ENCODE measurements at regions not wholly inside any gene's neighbourhood (a gene's known extent, or its start where the extent isn't known, plus 50 kb on each side); places are given as distances from the start of the nearest gene placed in this dataset.

GRCh38 chr2:75348307-75348706 is 149.0 kb upstream of the TACR1 start:
- Histone ChIP-seq H3K27me3 (ENCODE audit: control insufficient read depth, insufficient read depth, low read length) (no peaks in the 10 kb centered on the region), H3K9me3 (ENCODE audit: control insufficient read depth, insufficient read depth, low read length) (no peaks in the 10 kb centered on the region), H3K36me3 (ENCODE audit: control insufficient read depth, insufficient read depth, low read length) (no peaks in the 10 kb centered on the region), H3K4me3 (ENCODE audit: low read length) (no peak overlapping the region), H3K4me1 (ENCODE audit: control insufficient read depth, insufficient read depth, low read length) (0 out of 2 replicates have a peak, but pooled peaks cover 2% of the 10 kb centered on the region), H3K27ac (ENCODE audit: low read length) (no peak overlapping the region)
- no CpG with 5 or more reads among the region's 1 CpG for WGBS (ENCODE audit: insufficient coverage, insufficient read length)
- DNase-seq (ENCODE audit: low read depth, low spot score) = no peak

- no peak for DNase-seq (ENCODE audit: low read depth, low spot score)
- no peak overlapping the region for H3K4me3 ChIP-seq (ENCODE audit: low read length)
- no peaks in the 10 kb centered on the region for H3K9me3 ChIP-seq (ENCODE audit: control insufficient read depth, insufficient read depth, low read length)
- no peaks in the 10 kb centered on the region for H3K36me3 ChIP-seq (ENCODE audit: control insufficient read depth, insufficient read depth, low read length)
- H3K4me1 ChIP-seq (ENCODE audit: control insufficient read depth, insufficient read depth, low read length) = 0 out of 2 replicates have a peak, but pooled peaks cover 2% of the 10 kb centered on the region
- no peak overlapping the region for H3K27ac ChIP-seq (ENCODE audit: low read length)
- no CpG with 5 or more reads among the region's 1 CpG for WGBS (ENCODE audit: insufficient coverage, insufficient read length)
- no peaks in the 10 kb centered on the region for H3K27me3 ChIP-seq (ENCODE audit: control insufficient read depth, insufficient read depth, low read length)
These were observed 144.8 kb upstream of the TACR1 start for GRCh38 chr2:75344146-75344545.

DNA sequence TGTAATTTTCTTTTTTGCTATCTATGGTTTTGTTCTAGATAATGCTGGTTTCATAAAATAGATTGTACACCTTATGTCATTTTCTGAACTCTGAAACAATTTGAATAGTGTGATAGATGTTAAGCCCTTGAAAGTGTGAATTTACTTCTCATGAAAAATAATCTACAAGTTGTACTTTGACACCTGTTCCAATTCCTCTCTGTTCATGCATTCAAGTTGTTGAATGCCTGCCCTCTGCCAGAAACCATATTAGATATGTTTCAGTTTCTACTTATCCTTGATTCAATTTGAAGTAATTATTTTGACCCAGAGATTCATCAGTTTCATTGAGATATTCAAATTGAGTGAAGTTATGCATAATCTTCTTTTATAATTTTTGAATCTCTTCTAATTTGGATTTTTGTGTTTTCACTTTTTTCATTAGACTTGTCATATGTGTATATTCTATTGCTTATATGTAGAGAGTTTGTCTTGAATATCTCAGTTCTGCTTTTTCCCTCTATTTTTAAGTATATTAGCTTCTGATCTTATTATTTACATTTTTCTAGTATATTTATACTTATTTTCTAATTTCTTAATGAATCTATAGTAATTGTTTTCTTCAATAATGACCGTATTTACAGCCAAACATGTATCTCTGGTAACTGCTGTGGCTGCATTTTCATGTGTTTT is 143.3 kb upstream of the TACR1 start:
- DNase-seq (ENCODE audit: low read depth, low spot score) = no peak
- no peaks in the 10 kb centered on the region for H3K36me3 ChIP-seq (ENCODE audit: control insufficient read depth, insufficient read depth, low read length)
- no peaks in the 10 kb centered on the region for H3K9me3 ChIP-seq (ENCODE audit: control insufficient read depth, insufficient read depth, low read length)
- no peak overlapping the region for H3K27ac ChIP-seq (ENCODE audit: low read length)
- H3K4me1 ChIP-seq (ENCODE audit: control insufficient read depth, insufficient read depth, low read length) = 0 out of 2 replicates have a peak, but pooled peaks cover 2% of the 10 kb centered on the region
- WGBS (ENCODE audit: insufficient coverage, insufficient read length) = no CpG with 5 or more reads among the region's 1 CpG
- H3K4me3 ChIP-seq (ENCODE audit: low read length) = no peak overlapping the region
- no peaks in the 10 kb centered on the region for H3K27me3 ChIP-seq (ENCODE audit: control insufficient read depth, insufficient read depth, low read length)

DNA sequence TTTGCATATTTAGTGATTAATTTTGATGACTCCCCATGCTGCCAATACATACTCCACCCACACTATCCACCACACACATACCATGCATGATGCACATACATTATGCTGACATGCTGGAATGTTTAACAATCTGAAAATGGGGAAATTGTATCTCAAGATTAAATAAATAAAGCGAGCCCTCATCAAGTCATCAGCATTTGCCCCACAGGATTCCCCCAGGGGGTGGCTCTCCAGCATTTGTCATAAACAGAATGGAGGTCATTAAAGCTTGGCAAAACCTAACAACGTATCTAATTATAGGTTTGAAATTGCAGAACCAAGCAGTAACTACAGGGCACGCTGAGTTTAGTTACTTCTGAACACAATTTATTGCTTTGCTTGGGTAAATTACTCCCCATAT is 141.2 kb upstream of the TACR1 start:
- no CpG with 5 or more reads among the region's 3 CpGs for WGBS (ENCODE audit: insufficient coverage, insufficient read length)
- no peak for DNase-seq (ENCODE audit: low read depth, low spot score)
- Histone ChIP-seq H3K9me3 (ENCODE audit: control insufficient read depth, insufficient read depth, low read length) (no peaks in the 10 kb centered on the region), H3K36me3 (ENCODE audit: control insufficient read depth, insufficient read depth, low read length) (no peaks in the 10 kb centered on the region), H3K4me3 (ENCODE audit: low read length) (no peak overlapping the region), H3K27ac (ENCODE audit: low read length) (no peak overlapping the region), H3K4me1 (ENCODE audit: control insufficient read depth, insufficient read depth, low read length) (0 out of 2 replicates have a peak, but pooled peaks cover 2% of the 10 kb centered on the region), H3K27me3 (ENCODE audit: control insufficient read depth, insufficient read depth, low read length) (no peaks in the 10 kb centered on the region)

DNA sequence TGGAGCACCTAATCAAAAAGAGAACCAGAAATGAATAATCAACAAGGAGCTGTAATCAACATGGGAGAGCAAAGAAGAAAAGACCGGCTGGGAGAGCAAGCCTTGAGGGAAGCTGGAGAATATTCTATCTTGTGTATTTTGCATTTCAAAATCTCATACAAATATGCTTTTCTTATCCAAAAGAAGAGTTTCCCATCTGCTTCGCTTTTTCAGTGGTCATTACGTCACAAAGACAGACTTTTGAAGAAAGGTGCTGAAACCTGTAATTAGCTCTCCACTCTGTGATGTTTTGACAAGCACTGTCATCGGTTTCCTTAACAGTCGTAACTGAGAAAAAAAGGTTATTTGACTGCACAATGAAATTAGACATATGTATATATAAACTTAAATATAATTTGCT is 139.1 kb upstream of the TACR1 start:
- Histone ChIP-seq H3K4me1 (ENCODE audit: control insufficient read depth, insufficient read depth, low read length) (no peaks in the 10 kb centered on the region), H3K27me3 (ENCODE audit: control insufficient read depth, insufficient read depth, low read length) (no peaks in the 10 kb centered on the region), H3K27ac (ENCODE audit: low read length) (no peak overlapping the region), H3K4me3 (ENCODE audit: low read length) (no peak overlapping the region), H3K9me3 (ENCODE audit: control insufficient read depth, insufficient read depth, low read length) (no peaks in the 10 kb centered on the region), H3K36me3 (ENCODE audit: control insufficient read depth, insufficient read depth, low read length) (no peaks in the 10 kb centered on the region)
- DNase-seq (ENCODE audit: low read depth, low spot score) = no peak
- no CpG with 5 or more reads among the region's 5 CpGs for WGBS (ENCODE audit: insufficient coverage, insufficient read length)

- no CpG with 5 or more reads among the region's 3 CpGs for WGBS (ENCODE audit: insufficient coverage, insufficient read length)
- Histone ChIP-seq H3K27me3 (ENCODE audit: control insufficient read depth, insufficient read depth, low read length) (no peaks in the 10 kb centered on the region), H3K27ac (ENCODE audit: low read length) (no peak overlapping the region), H3K4me3 (ENCODE audit: low read length) (no peak overlapping the region), H3K9me3 (ENCODE audit: control insufficient read depth, insufficient read depth, low read length) (no peaks in the 10 kb centered on the region), H3K36me3 (ENCODE audit: control insufficient read depth, insufficient read depth, low read length) (no peaks in the 10 kb centered on the region), H3K4me1 (ENCODE audit: control insufficient read depth, insufficient read depth, low read length) (no peaks in the 10 kb centered on the region)
- DNase-seq (ENCODE audit: low read depth, low spot score) = no peak
These were observed 138.3 kb upstream of the TACR1 start for GRCh38 chr2:75337619-75338018.

- no peaks in the 10 kb centered on the region for H3K4me1 ChIP-seq (ENCODE audit: control insufficient read depth, insufficient read depth, low read length)
- no CpG with 5 or more reads among the region's 5 CpGs for WGBS (ENCODE audit: insufficient coverage, insufficient read length)
- no peak overlapping the region for H3K27ac ChIP-seq (ENCODE audit: low read length)
- no peak for DNase-seq (ENCODE audit: low read depth, low spot score)
- H3K27me3 ChIP-seq (ENCODE audit: control insufficient read depth, insufficient read depth, low read length) = no peaks in the 10 kb centered on the region
- no peaks in the 10 kb centered on the region for H3K36me3 ChIP-seq (ENCODE audit: control insufficient read depth, insufficient read depth, low read length)
- H3K9me3 ChIP-seq (ENCODE audit: control insufficient read depth, insufficient read depth, low read length) = no peaks in the 10 kb centered on the region
- no peak overlapping the region for H3K4me3 ChIP-seq (ENCODE audit: low read length)
These were observed 137.7 kb upstream of the TACR1 start for GRCh38 chr2:75337016-75337415.

DNA sequence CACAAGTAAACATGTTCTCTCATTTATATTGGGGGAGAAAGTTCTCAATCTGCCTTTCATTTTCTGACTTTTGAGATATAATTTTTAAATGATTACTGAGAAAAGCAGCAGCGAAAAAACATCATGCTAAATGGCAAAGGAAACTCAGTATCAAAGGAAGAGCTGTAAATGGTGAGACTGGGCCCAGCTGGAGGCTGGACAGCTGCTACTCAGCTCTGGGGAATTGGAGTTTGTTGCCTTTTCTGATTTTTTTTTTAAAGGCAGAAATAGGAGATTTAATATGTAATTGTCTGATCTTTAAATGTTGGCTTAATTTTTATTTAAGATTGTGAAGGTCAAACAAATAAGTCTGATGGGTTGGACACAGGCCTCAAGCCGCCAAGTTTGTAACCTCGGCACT is 137.1 kb upstream of the TACR1 start:
- Histone ChIP-seq H3K9me3 (ENCODE audit: control insufficient read depth, insufficient read depth, low read length) (no peaks in the 10 kb centered on the region), H3K27ac (ENCODE audit: low read length) (no peak overlapping the region), H3K4me1 (ENCODE audit: control insufficient read depth, insufficient read depth, low read length) (no peaks in the 10 kb centered on the region), H3K27me3 (ENCODE audit: control insufficient read depth, insufficient read depth, low read length) (no peaks in the 10 kb centered on the region), H3K4me3 (ENCODE audit: low read length) (no peak overlapping the region), H3K36me3 (ENCODE audit: control insufficient read depth, insufficient read depth, low read length) (no peaks in the 10 kb centered on the region)
- DNase-seq (ENCODE audit: low read depth, low spot score) = no peak
- no CpG with 5 or more reads among the region's 3 CpGs for WGBS (ENCODE audit: insufficient coverage, insufficient read length)

DNA sequence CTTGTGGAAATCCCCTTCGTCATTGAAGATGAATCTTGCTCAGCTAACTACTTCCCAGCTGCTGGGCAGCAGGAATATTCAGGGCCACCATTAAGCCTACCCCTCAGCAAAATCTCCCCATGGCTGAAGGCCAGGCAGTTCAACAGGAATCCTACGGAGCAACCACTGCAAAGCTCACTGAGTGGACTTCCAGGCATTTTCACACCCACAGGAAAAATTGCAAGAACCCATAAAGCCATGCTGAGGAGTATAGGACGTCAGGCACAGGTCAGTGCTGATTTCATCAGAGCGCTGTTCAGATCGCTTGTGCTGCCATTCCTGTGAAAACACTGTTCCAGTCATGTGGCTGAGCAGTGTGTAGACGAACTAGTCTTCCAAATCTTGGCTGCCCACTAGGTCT is 134.8 kb upstream of the TACR1 start:
- Histone ChIP-seq H3K9me3 (ENCODE audit: control insufficient read depth, insufficient read depth, low read length) (no peaks in the 10 kb centered on the region), H3K27ac (ENCODE audit: low read length) (no peak overlapping the region), H3K36me3 (ENCODE audit: control insufficient read depth, insufficient read depth, low read length) (no peaks in the 10 kb centered on the region), H3K4me1 (ENCODE audit: control insufficient read depth, insufficient read depth, low read length) (no peaks in the 10 kb centered on the region), H3K4me3 (ENCODE audit: low read length) (no peak overlapping the region), H3K27me3 (ENCODE audit: control insufficient read depth, insufficient read depth, low read length) (no peaks in the 10 kb centered on the region)
- no peak for DNase-seq (ENCODE audit: low read depth, low spot score)
- no CpG with 5 or more reads among the region's 6 CpGs for WGBS (ENCODE audit: insufficient coverage, insufficient read length)

DNA sequence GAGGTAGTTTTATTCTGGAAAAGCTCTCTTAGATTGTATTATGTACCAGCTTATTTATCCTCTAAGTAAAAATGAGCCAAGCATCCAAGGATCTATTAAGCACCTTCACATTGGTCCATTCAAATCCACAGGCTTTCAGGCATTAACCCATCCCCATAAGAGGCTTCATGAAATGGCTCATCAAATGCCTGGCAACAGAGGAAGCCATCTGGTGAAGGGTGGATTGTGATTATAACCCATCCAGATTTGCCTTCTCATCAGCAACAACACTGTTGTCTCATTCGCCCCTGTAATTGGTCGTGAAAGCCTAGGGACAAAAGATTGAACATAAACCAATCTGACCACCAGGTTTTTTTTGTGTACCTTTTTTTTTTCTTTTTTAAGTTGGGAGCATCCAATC is 134.3 kb upstream of the TACR1 start:
- H3K27me3 ChIP-seq (ENCODE audit: control insufficient read depth, insufficient read depth, low read length) = no peaks in the 10 kb centered on the region
- no peaks in the 10 kb centered on the region for H3K9me3 ChIP-seq (ENCODE audit: control insufficient read depth, insufficient read depth, low read length)
- H3K27ac ChIP-seq (ENCODE audit: low read length) = no peak overlapping the region
- H3K4me1 ChIP-seq (ENCODE audit: control insufficient read depth, insufficient read depth, low read length) = no peaks in the 10 kb centered on the region
- no peak for DNase-seq (ENCODE audit: low read depth, low spot score)
- H3K4me3 ChIP-seq (ENCODE audit: low read length) = no peak overlapping the region
- H3K36me3 ChIP-seq (ENCODE audit: control insufficient read depth, insufficient read depth, low read length) = no peaks in the 10 kb centered on the region
- no CpG with 5 or more reads among the region's 2 CpGs for WGBS (ENCODE audit: insufficient coverage, insufficient read length)

- WGBS (ENCODE audit: insufficient coverage, insufficient read length) = no CpG with 5 or more reads among the region's 7 CpGs
- Histone ChIP-seq H3K27ac (ENCODE audit: low read length) (no peak overlapping the region), H3K9me3 (ENCODE audit: control insufficient read depth, insufficient read depth, low read length) (no peaks in the 10 kb centered on the region), H3K4me1 (ENCODE audit: control insufficient read depth, insufficient read depth, low read length) (no peaks in the 10 kb centered on the region), H3K27me3 (ENCODE audit: control insufficient read depth, insufficient read depth, low read length) (no peaks in the 10 kb centered on the region), H3K4me3 (ENCODE audit: low read length) (no peak overlapping the region), H3K36me3 (ENCODE audit: control insufficient read depth, insufficient read depth, low read length) (no peaks in the 10 kb centered on the region)
- DNase-seq (ENCODE audit: low read depth, low spot score) = no peak
These were observed 128.8 kb upstream of the TACR1 start for GRCh38 chr2:75328156-75328555.

Measured in iPS DF 6.9 (cell line).